ENCODE measurements at regions not wholly inside any gene's neighbourhood (a gene's known extent, or its start where the extent isn't known, plus 50 kb on each side); places are given as distances from the start of the nearest gene placed in this dataset.

DNA sequence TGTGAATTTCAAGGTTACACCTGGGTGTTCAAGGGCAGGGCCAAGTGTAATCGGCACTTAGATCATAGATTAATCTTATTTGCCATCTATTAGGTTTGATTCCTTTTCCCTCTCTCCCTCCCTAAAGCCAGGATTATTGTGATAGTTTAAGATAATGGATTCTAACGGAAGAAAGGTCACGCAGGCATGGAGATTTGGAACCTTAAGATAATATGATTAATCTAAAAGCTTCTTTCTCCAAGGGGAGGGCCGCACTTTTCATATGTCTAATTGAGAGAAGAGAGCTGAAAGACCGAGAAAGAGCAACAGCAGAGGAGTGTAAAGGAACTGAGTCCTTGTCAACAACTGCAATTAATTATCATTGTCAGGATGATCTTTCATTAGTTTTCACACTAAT is 858.8 kb upstream of the NR2F2 start:
- TF ChIP-seq, protein P1, sequence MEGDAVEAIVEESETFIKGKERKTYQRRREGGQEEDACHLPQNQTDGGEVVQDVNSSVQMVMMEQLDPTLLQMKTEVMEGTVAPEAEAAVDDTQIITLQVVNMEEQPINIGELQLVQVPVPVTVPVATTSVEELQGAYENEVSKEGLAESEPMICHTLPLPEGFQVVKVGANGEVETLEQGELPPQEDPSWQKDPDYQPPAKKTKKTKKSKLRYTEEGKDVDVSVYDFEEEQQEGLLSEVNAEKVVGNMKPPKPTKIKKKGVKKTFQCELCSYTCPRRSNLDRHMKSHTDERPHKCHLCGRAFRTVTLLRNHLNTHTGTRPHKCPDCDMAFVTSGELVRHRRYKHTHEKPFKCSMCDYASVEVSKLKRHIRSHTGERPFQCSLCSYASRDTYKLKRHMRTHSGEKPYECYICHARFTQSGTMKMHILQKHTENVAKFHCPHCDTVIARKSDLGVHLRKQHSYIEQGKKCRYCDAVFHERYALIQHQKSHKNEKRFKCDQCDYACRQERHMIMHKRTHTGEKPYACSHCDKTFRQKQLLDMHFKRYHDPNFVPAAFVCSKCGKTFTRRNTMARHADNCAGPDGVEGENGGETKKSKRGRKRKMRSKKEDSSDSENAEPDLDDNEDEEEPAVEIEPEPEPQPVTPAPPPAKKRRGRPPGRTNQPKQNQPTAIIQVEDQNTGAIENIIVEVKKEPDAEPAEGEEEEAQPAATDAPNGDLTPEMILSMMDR (conservative IDR thresholded peaks at IDR 0.05 in 1 of 2, IDR thresholded peaks at IDR 0.05 in 1 of 2; ENCODE audit: low read depth in 1 of 2, low read length in 2 of 2) = no peak
- no peak for TF ChIP-seq EZH2 (IDR thresholded peaks at IDR 0.05; ENCODE audit: low read length, missing control alignments)

All from fibroblast of lung (primary cell).